Lower leg skin (tissue), 3 donors: ENCODE measurements at regions not wholly inside any gene's neighbourhood (a gene's known extent, or its start where the extent isn't known, plus 50 kb on each side); places are given as distances from the start of the nearest gene placed in this dataset.

Source experiments
- POLR2A ChIP-seq, 2 donors: fragments of 450-650 bp; IDR thresholded peaks; one replicate each; pipeline ENCODE4 v1.6.1; 2016 to 2017; ENCODE audit warnings: antibody characterized with exemption in 2 of 2, mild to moderate bottlenecking in 1 of 2, moderate library complexity in 1 of 2
- TF ChIP-seq, protein P1 (sequence below), 3 donors: fragments of 450-650 bp; IDR thresholded peaks; one replicate each; pipeline ENCODE4 v1.5.1; 2016; ENCODE audit warnings: antibody characterized with exemption in 3 of 3, mild to moderate bottlenecking in 3 of 3, moderate library complexity in 2 of 3

DNA sequence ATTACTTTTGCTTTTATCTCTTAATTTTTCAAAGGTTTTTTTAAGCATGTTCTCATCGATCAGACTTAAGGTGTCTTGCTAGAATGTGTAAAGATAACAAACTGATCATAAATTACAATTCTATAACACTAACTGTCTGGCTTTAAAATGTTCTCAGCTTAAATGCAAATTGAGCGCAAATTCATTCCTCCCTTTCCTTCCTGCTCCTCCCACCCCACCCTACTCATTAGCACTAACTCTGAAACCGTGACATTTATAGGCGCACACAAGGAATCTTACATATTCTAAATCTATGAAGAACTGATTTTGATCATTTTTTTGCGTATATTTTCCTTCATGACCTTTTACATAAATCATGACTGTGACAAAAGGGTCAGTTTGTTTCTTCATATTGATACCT lies 590.0 kb upstream of the DIAPH2 start:
- TF ChIP-seq, protein P1, sequence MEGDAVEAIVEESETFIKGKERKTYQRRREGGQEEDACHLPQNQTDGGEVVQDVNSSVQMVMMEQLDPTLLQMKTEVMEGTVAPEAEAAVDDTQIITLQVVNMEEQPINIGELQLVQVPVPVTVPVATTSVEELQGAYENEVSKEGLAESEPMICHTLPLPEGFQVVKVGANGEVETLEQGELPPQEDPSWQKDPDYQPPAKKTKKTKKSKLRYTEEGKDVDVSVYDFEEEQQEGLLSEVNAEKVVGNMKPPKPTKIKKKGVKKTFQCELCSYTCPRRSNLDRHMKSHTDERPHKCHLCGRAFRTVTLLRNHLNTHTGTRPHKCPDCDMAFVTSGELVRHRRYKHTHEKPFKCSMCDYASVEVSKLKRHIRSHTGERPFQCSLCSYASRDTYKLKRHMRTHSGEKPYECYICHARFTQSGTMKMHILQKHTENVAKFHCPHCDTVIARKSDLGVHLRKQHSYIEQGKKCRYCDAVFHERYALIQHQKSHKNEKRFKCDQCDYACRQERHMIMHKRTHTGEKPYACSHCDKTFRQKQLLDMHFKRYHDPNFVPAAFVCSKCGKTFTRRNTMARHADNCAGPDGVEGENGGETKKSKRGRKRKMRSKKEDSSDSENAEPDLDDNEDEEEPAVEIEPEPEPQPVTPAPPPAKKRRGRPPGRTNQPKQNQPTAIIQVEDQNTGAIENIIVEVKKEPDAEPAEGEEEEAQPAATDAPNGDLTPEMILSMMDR (IDR thresholded peaks at IDR 0.05): no peak
- TF ChIP-seq POLR2A (IDR thresholded peaks at IDR 0.05): no peak
